GM18519 (cell line): ENCODE measurements at regions not wholly inside any gene's neighbourhood (a gene's known extent, or its start where the extent isn't known, plus 50 kb on each side); places are given as distances from the start of the nearest gene placed in this dataset.

Experiments used
- ATAC-seq: cut with Tn5 transposase; IDR thresholded peaks from one replicate; pipeline ENCODE4 v1.9.1; 2021; ENCODE audit warnings: mild to moderate bottlenecking, moderate library complexity; ENCODE audit not compliant: unreplicated experiment, low FRiP score

- ATAC-seq, result no peak
Measured at GRCh38 chr9:86893811-86894490, 53.4 kb downstream of the GAS1 start.

GRCh38 chr9:86892576-86892975, 54.7 kb downstream of the GAS1 start:
- no peak for ATAC-seq

- ATAC-seq, result no peak
Measured at GRCh38 chr9:86891886-86892437, 55.3 kb downstream of the GAS1 start.

GRCh38 chr9:86891091-86891490, 56.2 kb downstream of the GAS1 start:
- no peak for ATAC-seq

- no peak for ATAC-seq
Measured at GRCh38 chr9:86885232-86885631, 62.1 kb downstream of the GAS1 start.

- ATAC-seq, result no peak
Measured at GRCh38 chr9:86876621-86877196, 70.6 kb downstream of the GAS1 start.

- no peak for ATAC-seq
Measured at GRCh38 chr9:86868616-86869015, 78.7 kb downstream of the GAS1 start.

- no peak for ATAC-seq
Measured at GRCh38 chr9:86867804-86868313, 79.4 kb downstream of the GAS1 start.

GRCh38 chr9:86865952-86866351, 81.4 kb downstream of the GAS1 start:
- no peak for ATAC-seq

GRCh38 chr9:86860006-86860405, 87.3 kb downstream of the GAS1 start:
- no peak for ATAC-seq

GRCh38 chr9:86859056-86859455, 88.2 kb downstream of the GAS1 start:
- no peak for ATAC-seq

- no peak for ATAC-seq
Measured at GRCh38 chr9:86858009-86858408, 89.3 kb downstream of the GAS1 start.

- ATAC-seq, result no peak
Measured at GRCh38 chr9:86856259-86856658, 91.0 kb downstream of the GAS1 start.

GRCh38 chr9:86854898-86855523, 92.3 kb downstream of the GAS1 start:
- no peak for ATAC-seq

- no peak for ATAC-seq
Measured at GRCh38 chr9:86846656-86847055, 100.7 kb downstream of the GAS1 start.

GRCh38 chr9:86843206-86843605, 104.1 kb downstream of the GAS1 start:
- ATAC-seq, result no peak

GRCh38 chr9:86842573-86842972, 104.7 kb downstream of the GAS1 start:
- ATAC-seq, result no peak

GRCh38 chr9:86839522-86839921, 107.8 kb downstream of the GAS1 start:
- ATAC-seq, result no peak

GRCh38 chr9:86838519-86839497, 108.5 kb downstream of the GAS1 start:
- ATAC-seq, result no peak

GRCh38 chr9:86837345-86837744, 110.0 kb downstream of the GAS1 start:
- no peak for ATAC-seq
